Stomach (tissue), 8 donors: ENCODE measurements at regions not wholly inside any gene's neighbourhood (a gene's known extent, or its start where the extent isn't known, plus 50 kb on each side); places are given as distances from the start of the nearest gene placed in this dataset.

Source experiments
- DNase-seq, 2 donors: peaks; one replicate each; pipeline versions ENCODE4 v3.0.0 to v3.0.0-alpha.2; 2013 to 2019
- H3K27ac ChIP-seq, 5 donors: fragments of 200-600 bp in 4 of 5; sonication (generic) in 4 of 5; one replicate each; pipeline ENCODE4 v1.5.1; 2013 to 2019; ENCODE audit warnings: mild to moderate bottlenecking in 1 of 5, moderate library complexity in 1 of 5
- H3K27me3 ChIP-seq, 3 donors: fragments of 200-600 bp; sonication (generic); one replicate each; pipeline ENCODE4 v1.5.1; 2017 to 2019; ENCODE audit warnings: mixed run types in 1 of 3
- H3K36me3 ChIP-seq, 4 donors: fragments of 200-600 bp; sonication (generic); 1 replicate in 3 of 4; 2 replicates in 1 of 4; pipeline ENCODE4 v1.5.1; 2016 to 2019
- H3K4me1 ChIP-seq, 4 donors: fragments of 200-600 bp; sonication (generic); one replicate each; pipeline ENCODE4 v1.5.1; 2016 to 2019
- H3K4me3 ChIP-seq, 4 donors: fragments of 200-600 bp; sonication (generic) in 3 of 4; one replicate each; pipeline ENCODE4 v1.5.1; 2016 to 2019; ENCODE audit warnings: mild to moderate bottlenecking in 1 of 4
- H3K9me3 ChIP-seq, 4 donors: fragments of 200-600 bp; sonication (generic); one replicate each; pipeline ENCODE4 v1.5.1; 2016 to 2019
- EP300 ChIP-seq: sonication (generic); formaldehyde crosslinking; IDR thresholded peaks from one replicate; pipeline ENCODE4 v1.6.1; 2017; ENCODE audit warnings: antibody characterized with exemption
- POLR2A ChIP-seq, 4 donors: fragments of 450-650 bp; IDR thresholded peaks; one replicate each; pipeline ENCODE4 v1.6.1; 2016; ENCODE audit warnings: antibody characterized with exemption in 4 of 4, control low read depth in 2 of 4, mild to moderate bottlenecking in 1 of 4, moderate library complexity in 1 of 4
- POLR2AphosphoS5 ChIP-seq, 3 donors: sonication (generic); formaldehyde crosslinking; IDR thresholded peaks; one replicate each; pipeline ENCODE4 v1.6.1; 2016; ENCODE audit warnings: antibody characterized with exemption in 3 of 3
- whole genome bisulfite sequencing, 5 donors: extraction: QIAGEN DNeasy Blood & Tissue Kit in 3 of 5; methylation state at CpG; one replicate each; pipeline versions ENCODE4 v1.1.5 to v1.1.7; 2013 to 2018; 5-methylcytosine and 5-hydroxymethylcytosine counted together
- intact Hi-C: fragments of 100-400 bp; cut with DNase I; formaldehyde crosslinking; loops from one replicate; pipeline ENCODE4 v1.15.1; 2023; ENCODE audit warnings: low total_unique reads
- TF ChIP-seq, protein P1 (sequence below), 7 experiments: fragments of 450-650 bp in 4 of 7; fragments of 200-600 bp in 3 of 7; sonication (generic) in 3 of 7; IDR thresholded peaks; one replicate each; pipeline ENCODE4 v1.5.1; 2016 to 2019; ENCODE audit warnings: antibody characterized with exemption in 7 of 7, control low read depth in 2 of 7, mild to moderate bottlenecking in 1 of 7
- donor health status: healthy with polysubstance abuse.
- donor health status: Bipolar disorder and iron deficiency.
- donor health status: healthy.

DNA sequence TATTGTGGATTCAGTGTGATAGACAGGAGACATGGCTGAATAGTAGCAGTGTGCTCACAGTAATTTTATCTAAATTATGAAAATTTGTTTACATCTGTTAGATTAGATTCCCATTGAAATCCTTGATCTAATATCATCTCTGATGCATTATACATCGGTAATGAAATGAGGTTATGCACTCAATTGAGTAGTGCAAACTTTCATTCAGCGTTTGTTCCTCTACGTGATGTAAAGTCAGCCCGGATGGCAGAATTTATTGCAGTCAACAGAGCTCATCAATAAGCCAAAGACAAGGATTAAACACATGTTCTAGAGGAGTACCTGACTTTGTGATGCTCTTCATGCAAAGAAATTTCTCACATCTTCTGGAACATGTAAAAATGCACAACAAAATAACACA lies 549.2 kb downstream of the GOLGA6L6 start:
- no peaks in the 10 kb centered on the region for H3K36me3 ChIP-seq
- TF ChIP-seq EP300 (no peak), POLR2AphosphoS5 (IDR thresholded peaks at IDR 0.05) (no peak)
- peaks cover 0 to 28% (median 13%) of the 10 kb centered on the region in 4 donors for H3K9me3 ChIP-seq
- H3K4me1 ChIP-seq, result no peaks in the 10 kb centered on the region
- H3K27me3 ChIP-seq, result no peaks in the 10 kb centered on the region
- intact Hi-C loops, result no loop called here
- no peak overlapping the region for H3K4me3 ChIP-seq
- no peak for DNase-seq
- no peak overlapping the region for H3K27ac ChIP-seq
- 65 to 76% (median 72%) methylated on average over 4 of the region's 4 CpGs for WGBS, 5 donors

DNA sequence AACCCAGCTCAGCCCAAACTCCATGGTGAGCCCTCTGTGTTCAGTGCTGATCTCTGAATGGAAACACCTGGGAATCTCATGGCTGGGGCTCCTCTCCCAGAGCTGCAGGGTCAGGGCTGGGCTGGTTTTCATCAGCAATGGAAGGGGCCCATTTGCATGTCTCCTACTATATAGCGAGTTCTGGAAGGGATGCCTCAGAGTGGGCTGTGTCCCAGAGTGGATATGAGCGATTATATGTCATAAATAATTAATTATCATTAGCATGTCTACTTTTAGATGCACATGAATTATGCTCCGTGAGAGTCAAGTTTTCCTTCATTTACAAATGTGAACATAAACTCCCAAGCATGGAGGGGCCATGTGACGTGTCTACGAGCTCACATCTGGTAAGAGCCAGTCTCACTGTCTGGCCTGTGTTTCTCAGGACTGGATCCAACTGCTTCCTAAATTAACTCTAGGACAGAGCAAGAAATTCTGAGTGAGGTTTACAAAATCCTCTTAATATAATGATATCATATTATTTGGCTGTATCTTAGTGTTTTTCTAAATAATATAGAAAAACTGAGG lies 553.4 kb downstream of the GOLGA6L6 start:
- 54 to 65% (median 55%) methylated on average over 5 of the region's 5 CpGs for WGBS, 5 donors
- DNase-seq, result no peak
- no peak overlapping the region for H3K27ac ChIP-seq
- no peak overlapping the region for H3K4me3 ChIP-seq
- H3K4me1 ChIP-seq, result no peaks in the 10 kb centered on the region
- no peaks in the 10 kb centered on the region for H3K36me3 ChIP-seq
- intact Hi-C loops, result no loop called here
- H3K27me3 ChIP-seq, result no peaks in the 10 kb centered on the region
- H3K9me3 ChIP-seq, result peaks cover 0 to 35% (median 13%) of the 10 kb centered on the region in 4 donors
- TF ChIP-seq POLR2AphosphoS5 (IDR thresholded peaks at IDR 0.05) (no peak), POLR2A (IDR thresholded peaks at IDR 0.05) (no peak), EP300 (no peak)
- TF ChIP-seq, protein P1, sequence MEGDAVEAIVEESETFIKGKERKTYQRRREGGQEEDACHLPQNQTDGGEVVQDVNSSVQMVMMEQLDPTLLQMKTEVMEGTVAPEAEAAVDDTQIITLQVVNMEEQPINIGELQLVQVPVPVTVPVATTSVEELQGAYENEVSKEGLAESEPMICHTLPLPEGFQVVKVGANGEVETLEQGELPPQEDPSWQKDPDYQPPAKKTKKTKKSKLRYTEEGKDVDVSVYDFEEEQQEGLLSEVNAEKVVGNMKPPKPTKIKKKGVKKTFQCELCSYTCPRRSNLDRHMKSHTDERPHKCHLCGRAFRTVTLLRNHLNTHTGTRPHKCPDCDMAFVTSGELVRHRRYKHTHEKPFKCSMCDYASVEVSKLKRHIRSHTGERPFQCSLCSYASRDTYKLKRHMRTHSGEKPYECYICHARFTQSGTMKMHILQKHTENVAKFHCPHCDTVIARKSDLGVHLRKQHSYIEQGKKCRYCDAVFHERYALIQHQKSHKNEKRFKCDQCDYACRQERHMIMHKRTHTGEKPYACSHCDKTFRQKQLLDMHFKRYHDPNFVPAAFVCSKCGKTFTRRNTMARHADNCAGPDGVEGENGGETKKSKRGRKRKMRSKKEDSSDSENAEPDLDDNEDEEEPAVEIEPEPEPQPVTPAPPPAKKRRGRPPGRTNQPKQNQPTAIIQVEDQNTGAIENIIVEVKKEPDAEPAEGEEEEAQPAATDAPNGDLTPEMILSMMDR (IDR thresholded peaks at IDR 0.05), result no peak

DNA sequence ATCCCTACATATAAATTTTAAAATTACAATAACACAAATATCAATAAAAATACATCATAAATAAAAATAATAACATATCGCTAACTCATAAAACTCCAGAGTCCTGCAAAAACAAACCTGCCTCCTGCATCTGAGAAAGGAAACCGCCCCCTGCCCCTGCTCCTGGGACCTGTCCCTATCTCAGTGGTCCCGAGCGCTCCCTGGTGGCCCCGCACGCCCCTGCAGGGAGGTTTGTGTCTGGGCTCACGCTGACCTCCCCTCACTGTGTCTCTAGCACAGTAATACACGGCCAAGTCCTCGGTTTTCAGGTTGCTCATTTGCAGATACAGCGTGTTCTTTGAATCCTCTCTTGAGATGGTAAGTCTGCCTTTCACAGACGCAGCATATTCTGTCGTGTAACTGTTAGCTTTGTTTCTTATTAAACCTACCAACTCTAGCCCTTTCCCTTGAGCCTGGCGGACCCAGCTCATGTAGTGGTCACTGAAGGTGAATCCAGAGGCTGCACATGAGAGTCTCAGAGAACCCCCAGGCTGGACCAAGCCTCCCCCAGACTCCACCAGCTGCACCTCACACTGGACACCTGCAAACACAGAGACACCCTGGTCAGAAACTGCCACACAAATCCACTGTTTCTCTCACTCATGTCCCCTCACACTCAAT lies 554.1 kb downstream of the GOLGA6L6 start:
- H3K9me3 ChIP-seq, result peaks cover 0 to 35% (median 13%) of the 10 kb centered on the region in 4 donors
- intact Hi-C loops, result no loop called here
- H3K27ac ChIP-seq, result no peak overlapping the region
- no peak for TF ChIP-seq POLR2AphosphoS5 (IDR thresholded peaks at IDR 0.05)
- no peak for TF ChIP-seq POLR2A (IDR thresholded peaks at IDR 0.05)
- TF ChIP-seq EP300, result no peak
- TF ChIP-seq, protein P1 (IDR thresholded peaks at IDR 0.05), result no peak
- 25 to 34% (median 33%) methylated on average over 13 of the region's 13 CpGs for WGBS, 5 donors
- no peaks in the 10 kb centered on the region for H3K36me3 ChIP-seq
- H3K4me3 ChIP-seq, result no peak overlapping the region
- DNase-seq, result no peak
- no peaks in the 10 kb centered on the region for H3K27me3 ChIP-seq
- no peaks in the 10 kb centered on the region for H3K4me1 ChIP-seq

DNA sequence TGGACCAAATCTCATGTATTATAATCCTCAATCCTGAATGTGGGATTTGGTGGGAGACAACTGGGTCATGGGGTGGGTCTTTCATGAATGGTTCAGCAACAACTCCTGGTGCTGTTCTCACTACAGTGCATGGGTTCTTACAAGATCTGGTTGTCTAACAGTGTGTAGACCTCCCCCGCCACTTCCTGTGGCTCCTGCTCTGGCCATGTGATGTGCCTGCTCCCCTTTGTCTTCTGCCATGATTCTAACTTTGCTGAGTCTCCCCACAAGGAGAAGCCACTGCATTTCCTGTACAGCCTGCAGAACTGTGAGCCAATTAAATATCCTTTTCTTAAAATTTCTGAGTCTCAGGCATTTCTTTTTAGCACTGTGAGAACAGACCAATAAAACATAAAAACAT lies 557.5 kb downstream of the GOLGA6L6 start:
- Histone ChIP-seq H3K27me3 (no peaks in the 10 kb centered on the region), H3K4me1 (no peaks in the 10 kb centered on the region), H3K27ac (no peak overlapping the region), H3K4me3 (no peak overlapping the region), H3K36me3 (no peaks in the 10 kb centered on the region), H3K9me3 (peaks cover 0 to 20% (median 3%) of the 10 kb centered on the region in 4 donors)
- TF ChIP-seq EP300 (no peak), POLR2AphosphoS5 (IDR thresholded peaks at IDR 0.05) (no peak), POLR2A (IDR thresholded peaks at IDR 0.05) (no peak)
- TF ChIP-seq, protein P1 (IDR thresholded peaks at IDR 0.05), result no peak
- DNase-seq, result no peak
- intact Hi-C loops, result no loop called here
- 27 to 55% (median 41%) methylated on average over 1 of the region's 1 CpG for WGBS, 5 donors

DNA sequence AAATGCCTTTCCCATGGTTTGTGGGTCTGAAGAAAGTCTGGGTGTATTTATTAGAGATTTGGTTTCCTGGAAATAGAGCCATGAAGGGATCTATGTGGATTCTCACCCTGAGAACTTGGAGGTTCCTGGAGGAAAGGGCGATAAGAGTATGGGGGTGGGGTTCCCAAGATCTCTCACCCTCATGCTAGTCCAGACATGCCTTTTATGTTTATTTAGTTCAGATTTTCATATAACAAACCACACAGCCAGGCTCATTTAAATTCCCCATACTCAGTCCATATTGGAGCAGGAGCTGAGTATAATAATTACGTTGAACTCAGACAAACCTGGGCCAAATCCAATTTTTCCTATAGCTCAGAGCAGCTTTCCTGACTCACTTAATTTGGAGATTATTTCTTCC lies 566.6 kb downstream of the GOLGA6L6 start:
- TF ChIP-seq POLR2AphosphoS5 (IDR thresholded peaks at IDR 0.05) (no peak), EP300 (no peak), POLR2A (IDR thresholded peaks at IDR 0.05) (no peak)
- TF ChIP-seq, protein P1 (IDR thresholded peaks at IDR 0.05), result no peak
- Histone ChIP-seq H3K9me3 (peaks cover 0 to 8% (median 0%) of the 10 kb centered on the region in 4 donors), H3K36me3 (no peaks in the 10 kb centered on the region), H3K27ac (no peak overlapping the region), H3K27me3 (peaks cover 0 to 4% (median 0%) of the 10 kb centered on the region in 3 donors), H3K4me3 (no peak overlapping the region), H3K4me1 (no peaks in the 10 kb centered on the region)
- intact Hi-C loops, result no loop called here
- 61 to 85% (median 69%) methylated on average over 2 of the region's 2 CpGs for WGBS, 5 donors
- no peak for DNase-seq
